Epidermal melanocyte (primary cell): ENCODE measurements at regions not wholly inside any gene's neighbourhood (a gene's known extent, or its start where the extent isn't known, plus 50 kb on each side); places are given as distances from the start of the nearest gene placed in this dataset.
A peak's percentile ranks its signal among the peaks of the same experiment; 100 is the strongest.
"Not testable (repeated sequence)": the region's sequence is repeated elsewhere in the genome, so short reads cannot be mapped to it uniquely, and the experiment has no call there.

ENCODE experiments used
- DNase-seq: peaks from one replicate; pipeline ENCODE4 v3.0.0; 2011; ENCODE audit warnings: low spot score; ENCODE audit not compliant: insufficient read length

- DNase-seq, result no peak
Observed at GRCh38 chr6:102980951-102981350, 1587.4 kb downstream of the GRIK2 start.

GRCh38 chr6:102961902-102962301 lies 1568.4 kb downstream of the GRIK2 start:
- DNase-seq, result no peak

DNA sequence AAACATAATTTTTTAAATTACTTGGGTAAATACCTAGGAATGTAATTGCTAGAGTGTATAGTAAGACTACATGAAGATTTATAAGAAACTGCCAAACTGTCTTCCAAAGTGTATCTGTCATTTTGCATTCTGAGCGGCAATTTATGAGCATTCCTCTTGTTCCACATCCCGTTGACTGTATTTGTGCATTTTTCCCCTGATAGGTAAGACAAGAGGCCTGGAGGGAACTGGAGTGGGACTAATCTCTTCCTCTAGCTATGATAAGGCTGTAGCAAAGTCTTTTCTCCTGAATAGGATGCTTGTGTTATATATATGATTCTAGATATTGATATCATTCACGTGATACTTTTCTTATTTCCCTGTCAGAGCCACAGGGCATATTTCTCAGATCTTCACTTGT lies 1557.5 kb downstream of the GRIK2 start:
- no peak for DNase-seq

DNA sequence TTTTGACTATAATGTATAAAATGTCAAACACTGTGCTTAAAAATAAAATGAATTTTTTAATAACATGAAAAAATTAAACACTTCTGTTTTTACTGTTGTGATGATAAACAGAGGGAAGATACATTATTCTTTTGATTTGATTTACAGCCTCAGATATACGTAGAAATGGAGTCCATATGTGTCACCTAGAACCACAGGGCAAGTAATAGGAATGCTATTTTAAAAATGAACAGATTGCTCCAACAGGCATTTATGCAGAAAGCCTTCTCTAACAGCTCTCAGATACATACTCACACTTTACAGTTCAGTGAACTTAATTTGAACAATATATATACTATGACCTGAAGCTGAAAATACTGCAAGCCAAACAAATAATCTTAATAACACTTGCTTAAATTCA lies 1551.0 kb downstream of the GRIK2 start:
- DNase-seq, result no peak

GRCh38 chr6:102942206-102942605 lies 1548.7 kb downstream of the GRIK2 start:
- DNase-seq, result no peak

DNA sequence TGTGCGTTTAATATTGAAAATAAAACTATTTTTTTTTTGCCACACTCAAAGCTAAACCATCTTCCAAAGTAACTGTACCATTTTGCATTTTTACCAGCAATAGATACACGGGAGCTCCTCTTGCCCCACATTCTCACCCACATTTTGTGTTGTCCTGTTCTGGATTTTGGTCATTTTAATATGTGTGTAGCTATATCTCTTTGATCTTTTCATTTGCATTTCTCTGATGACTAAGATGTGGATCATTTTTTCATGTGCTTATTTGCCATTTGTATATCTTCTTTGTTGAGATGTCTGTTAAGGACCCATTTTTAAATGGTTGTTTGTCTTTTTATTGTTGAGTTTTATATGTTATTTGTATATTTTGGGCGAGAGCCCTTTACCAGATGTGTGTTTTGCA lies 1543.5 kb downstream of the GRIK2 start:
- DNase-seq, result peak; percentile 17

DNA sequence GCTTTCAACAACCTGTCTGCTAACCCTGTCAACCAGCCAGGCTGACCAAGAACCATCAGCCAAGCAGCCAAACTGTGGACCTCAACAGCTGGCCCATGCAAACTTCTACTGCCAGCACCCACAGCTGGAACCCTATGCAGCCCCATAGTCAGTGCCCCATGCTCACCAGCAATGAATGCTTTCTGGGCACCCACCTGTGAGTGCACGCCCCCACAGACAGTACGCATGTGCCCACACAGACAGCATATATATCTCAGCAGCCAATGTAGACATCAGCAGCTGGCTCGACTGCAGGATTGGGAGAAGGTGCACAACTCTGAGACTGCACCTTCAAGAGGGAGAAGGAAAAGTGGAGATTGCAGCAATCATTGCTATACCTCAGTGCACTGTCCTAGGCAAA lies 1534.6 kb downstream of the GRIK2 start:
- DNase-seq, result no peak

- no peak for DNase-seq
Observed at GRCh38 chr6:102918161-102918560, 1524.7 kb downstream of the GRIK2 start.

- DNase-seq, result no peak
Observed at GRCh38 chr6:102911571-102911970, 1518.1 kb downstream of the GRIK2 start.

GRCh38 chr6:102910701-102911139 lies 1517.2 kb downstream of the GRIK2 start:
- not testable (repeated sequence) for DNase-seq

GRCh38 chr6:102907181-102907580 lies 1513.7 kb downstream of the GRIK2 start:
- DNase-seq, result no peak

- DNase-seq, result no peak
Observed at GRCh38 chr6:102902471-102902870, 1509.0 kb downstream of the GRIK2 start.

- DNase-seq, result no peak
Observed at GRCh38 chr6:102895683-102896082, 1502.2 kb downstream of the GRIK2 start.

DNA sequence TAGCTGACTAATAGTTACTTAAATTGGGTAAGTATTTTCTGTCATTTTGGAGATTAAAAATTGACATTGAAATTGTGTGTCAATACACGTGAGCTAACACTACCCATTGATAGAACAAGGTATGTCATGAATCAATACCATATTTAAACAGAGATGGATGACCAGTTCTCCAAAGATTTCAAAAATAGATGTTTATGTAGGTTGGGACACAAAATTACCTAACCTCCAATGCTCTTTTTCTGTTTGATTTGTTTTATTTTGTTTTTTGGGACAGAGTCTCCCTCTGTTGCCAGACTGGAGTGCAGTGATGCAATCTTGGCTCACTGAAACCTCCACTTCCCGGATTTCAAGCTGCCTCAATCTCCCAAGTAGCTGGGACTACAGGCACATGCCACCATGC lies 1491.7 kb downstream of the GRIK2 start:
- DNase-seq, result no peak

GRCh38 chr6:102853249-102853955 lies 1459.9 kb downstream of the GRIK2 start:
- DNase-seq, result no peak

GRCh38 chr6:102848796-102849195 lies 1455.3 kb downstream of the GRIK2 start:
- DNase-seq, result no peak

- no peak for DNase-seq
Observed at GRCh38 chr6:102848210-102848609, 1454.7 kb downstream of the GRIK2 start.

GRCh38 chr6:102841060-102841459 lies 1447.6 kb downstream of the GRIK2 start:
- no peak for DNase-seq

DNA sequence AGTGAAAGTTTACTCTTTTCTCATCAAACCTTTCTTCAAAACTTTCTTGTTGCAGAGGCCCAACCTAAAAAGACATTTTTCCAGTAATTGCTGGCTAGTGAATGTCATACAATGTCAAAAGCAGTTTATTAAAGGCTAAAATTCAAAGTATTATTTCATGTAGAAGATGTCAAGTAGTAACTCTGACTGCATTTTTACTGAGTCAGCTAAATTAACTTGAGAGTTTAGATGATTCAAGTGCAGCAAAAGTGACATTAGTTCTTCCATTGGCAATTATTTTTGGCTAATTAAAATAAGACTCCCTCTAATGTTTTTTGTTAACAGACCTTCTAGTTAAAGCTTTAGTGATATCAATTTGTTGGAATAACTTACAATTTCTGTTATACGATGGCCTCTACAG lies 1438.5 kb downstream of the GRIK2 start:
- no peak for DNase-seq

GRCh38 chr6:102820098-102820497 lies 1426.6 kb downstream of the GRIK2 start:
- no peak for DNase-seq

DNA sequence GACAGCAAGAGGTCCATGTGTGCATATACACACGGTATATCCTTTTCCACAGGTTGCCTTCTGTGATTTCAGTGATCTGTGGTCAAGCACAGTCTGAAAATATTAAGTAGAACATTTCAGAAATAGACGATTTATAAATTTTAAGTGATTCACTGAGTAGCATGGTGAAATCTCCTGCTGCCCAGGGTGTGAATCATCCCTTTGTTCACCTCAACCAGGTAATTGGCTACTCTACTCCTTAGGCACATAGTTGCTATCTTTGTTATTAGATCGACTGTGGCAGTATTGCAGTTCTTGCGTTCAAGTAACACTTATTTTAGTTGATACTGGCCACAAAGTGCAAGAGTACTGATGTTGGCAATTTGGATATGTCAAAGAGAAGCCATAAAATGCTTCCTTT lies 1421.7 kb downstream of the GRIK2 start:
- DNase-seq, result no peak

DNA sequence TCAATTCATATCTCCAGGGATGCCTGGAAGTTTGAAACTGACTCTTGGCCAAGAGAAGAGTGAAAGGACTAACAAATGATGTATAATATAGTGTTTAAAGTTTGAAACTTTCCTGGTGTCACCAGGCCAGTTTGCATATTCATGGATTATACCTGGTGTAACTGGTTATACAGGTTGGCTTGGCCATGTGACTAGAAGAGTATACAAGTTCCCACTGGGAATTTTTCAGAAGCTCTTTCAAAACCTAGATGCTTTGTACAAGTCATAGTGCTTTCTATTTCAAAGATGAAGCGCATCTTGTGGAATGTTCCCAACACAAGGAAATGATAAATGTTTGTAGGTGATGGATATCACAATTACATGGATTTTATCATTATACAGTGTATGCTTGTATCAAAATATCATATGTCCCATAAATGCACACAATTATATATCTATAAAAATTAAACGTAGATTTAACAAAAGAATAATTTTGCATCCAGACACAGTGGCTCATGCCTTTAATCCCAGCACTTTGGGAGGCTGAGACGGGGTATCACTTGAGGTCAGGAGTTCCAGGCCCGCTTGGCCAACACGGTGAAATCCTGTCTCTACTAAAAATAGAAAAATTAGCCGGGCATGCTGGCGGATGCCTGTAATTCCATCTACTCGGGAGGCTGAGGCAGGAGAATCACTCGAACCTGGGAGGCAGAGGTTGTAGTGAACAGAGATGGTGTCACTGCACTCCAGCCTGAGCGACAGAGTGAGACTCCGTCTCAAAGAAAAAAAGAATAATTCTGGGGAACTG lies 1420.2 kb downstream of the GRIK2 start:
- DNase-seq, result no peak

DNA sequence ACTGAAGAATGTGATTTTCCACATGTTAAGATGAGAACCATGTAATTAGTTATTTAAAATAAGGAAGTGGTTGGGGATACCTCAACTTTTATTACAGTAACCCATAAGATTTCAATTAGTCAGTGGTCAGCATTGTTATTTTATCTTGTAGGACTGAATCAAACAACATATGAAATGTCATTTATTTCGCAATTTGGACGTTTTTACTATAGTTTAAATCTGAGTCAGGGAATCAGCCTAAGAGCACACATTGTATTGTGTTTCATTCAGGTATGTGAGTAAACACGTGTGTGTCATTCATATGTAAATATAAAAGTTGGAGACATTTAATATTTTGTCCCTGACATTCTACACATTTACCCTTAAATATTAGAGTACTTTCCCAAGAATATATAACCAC lies 1418.7 kb downstream of the GRIK2 start:
- no peak for DNase-seq
